Cardiac muscle cell (in vitro differentiated cells and primary cell): ENCODE measurements at regions not wholly inside any gene's neighbourhood (a gene's known extent, or its start where the extent isn't known, plus 50 kb on each side); places are given as distances from the start of the nearest gene placed in this dataset.

Source experiments
- DNase-seq, 2 donors: peaks; one replicate each; pipeline versions ENCODE4 v3.0.0 to v3.0.0-alpha.2; 2010 to 2017; ENCODE audit warnings: low read depth in 1 of 2, low spot score in 1 of 2
- H3K27ac ChIP-seq: fragments of 200-600 bp; sonication (generic); 2 replicates; pipeline ENCODE4 v1.5.1; 2016
- H3K27me3 ChIP-seq: fragments of 200-600 bp; sonication (generic); 2 replicates; pipeline ENCODE4 v1.6.0; 2016; ENCODE audit warnings: control low read depth
- H3K36me3 ChIP-seq: fragments of 200-600 bp; sonication (generic); 2 replicates; pipeline ENCODE4 v1.5.1; 2016; ENCODE audit warnings: control low read depth
- H3K4me1 ChIP-seq: fragments of 200-600 bp; sonication (generic); 2 replicates; pipeline ENCODE4 v1.8.1; 2017; ENCODE audit warnings: low read depth, mild to moderate bottlenecking, mixed run types
- H3K4me3 ChIP-seq: fragments of 200-600 bp; sonication (generic); 2 replicates; pipeline ENCODE4 v1.5.1; 2016; ENCODE audit warnings: mild to moderate bottlenecking
- H3K9me3 ChIP-seq: fragments of 200-600 bp; sonication (generic); 2 replicates; pipeline ENCODE4 v1.5.1; 2017; ENCODE audit warnings: low read depth, mild to moderate bottlenecking, control low read depth
- TF ChIP-seq, protein P1 (sequence below): IDR thresholded peaks from 2 replicates; pipeline ENCODE4 v1.5.1; 2012; ENCODE audit warnings: low read depth, mild to moderate bottlenecking, low read length

DNA sequence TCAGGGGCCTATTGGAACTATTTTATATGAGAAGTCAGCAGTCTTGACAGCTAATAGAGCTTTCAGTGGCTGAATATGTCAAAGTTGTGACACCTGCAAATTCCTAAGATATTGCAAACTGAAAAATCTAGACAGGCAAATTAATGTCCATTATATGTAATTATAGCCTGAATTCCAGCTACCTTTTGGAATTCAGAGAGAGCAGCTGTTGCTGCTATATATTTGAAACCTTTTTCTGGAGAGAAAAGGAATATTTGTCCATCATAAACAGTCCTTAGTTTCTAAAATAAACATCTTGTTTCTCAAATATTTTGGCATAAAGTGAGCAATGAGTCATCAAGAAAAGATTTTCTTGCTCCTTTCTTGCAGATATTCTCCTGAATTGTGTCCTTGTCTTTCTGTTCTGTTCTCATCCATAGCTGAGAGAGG is 408.9 kb upstream of the SEMA3D start:
- peak in 1 of 2 donors; percentile 44 for DNase-seq
- TF ChIP-seq, protein P1, sequence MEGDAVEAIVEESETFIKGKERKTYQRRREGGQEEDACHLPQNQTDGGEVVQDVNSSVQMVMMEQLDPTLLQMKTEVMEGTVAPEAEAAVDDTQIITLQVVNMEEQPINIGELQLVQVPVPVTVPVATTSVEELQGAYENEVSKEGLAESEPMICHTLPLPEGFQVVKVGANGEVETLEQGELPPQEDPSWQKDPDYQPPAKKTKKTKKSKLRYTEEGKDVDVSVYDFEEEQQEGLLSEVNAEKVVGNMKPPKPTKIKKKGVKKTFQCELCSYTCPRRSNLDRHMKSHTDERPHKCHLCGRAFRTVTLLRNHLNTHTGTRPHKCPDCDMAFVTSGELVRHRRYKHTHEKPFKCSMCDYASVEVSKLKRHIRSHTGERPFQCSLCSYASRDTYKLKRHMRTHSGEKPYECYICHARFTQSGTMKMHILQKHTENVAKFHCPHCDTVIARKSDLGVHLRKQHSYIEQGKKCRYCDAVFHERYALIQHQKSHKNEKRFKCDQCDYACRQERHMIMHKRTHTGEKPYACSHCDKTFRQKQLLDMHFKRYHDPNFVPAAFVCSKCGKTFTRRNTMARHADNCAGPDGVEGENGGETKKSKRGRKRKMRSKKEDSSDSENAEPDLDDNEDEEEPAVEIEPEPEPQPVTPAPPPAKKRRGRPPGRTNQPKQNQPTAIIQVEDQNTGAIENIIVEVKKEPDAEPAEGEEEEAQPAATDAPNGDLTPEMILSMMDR, result no peak
- peak overlapping the region; percentile 48 for H3K27ac ChIP-seq
- peaks cover 47% of the 10 kb centered on the region for H3K4me1 ChIP-seq
- H3K36me3 ChIP-seq, result no peaks in the 10 kb centered on the region
- no peaks in the 10 kb centered on the region for H3K9me3 ChIP-seq
- no peaks in the 10 kb centered on the region for H3K27me3 ChIP-seq
- no peak overlapping the region for H3K4me3 ChIP-seq

DNA sequence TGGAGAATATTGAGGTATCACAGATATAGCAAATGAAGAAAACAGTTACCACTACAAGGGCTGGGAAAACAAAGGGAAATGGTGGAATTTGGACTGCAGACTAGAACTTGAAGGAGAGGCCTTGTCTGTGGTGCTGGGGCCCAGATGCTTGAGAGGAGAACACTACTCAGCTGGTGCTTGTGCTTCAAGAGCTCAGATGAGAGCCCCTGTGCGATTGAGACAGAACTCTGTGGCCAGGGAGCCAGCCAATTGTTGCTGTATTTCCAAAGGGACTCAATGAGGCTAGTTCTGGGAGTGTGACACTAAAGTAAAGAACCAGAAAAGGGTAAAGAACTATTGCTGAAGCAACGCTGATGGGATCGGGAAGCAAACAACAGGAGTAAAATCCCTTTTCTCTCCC is 406.5 kb upstream of the SEMA3D start:
- peaks cover 37% of the 10 kb centered on the region for H3K4me1 ChIP-seq
- H3K27me3 ChIP-seq, result no peaks in the 10 kb centered on the region
- H3K27ac ChIP-seq, result peak overlapping the region; percentile 70
- H3K9me3 ChIP-seq, result no peaks in the 10 kb centered on the region
- TF ChIP-seq, protein P1, result no peak
- no peaks in the 10 kb centered on the region for H3K36me3 ChIP-seq
- peak in 1 of 2 donors; percentile 30 for DNase-seq
- H3K4me3 ChIP-seq, result no peak overlapping the region

DNA sequence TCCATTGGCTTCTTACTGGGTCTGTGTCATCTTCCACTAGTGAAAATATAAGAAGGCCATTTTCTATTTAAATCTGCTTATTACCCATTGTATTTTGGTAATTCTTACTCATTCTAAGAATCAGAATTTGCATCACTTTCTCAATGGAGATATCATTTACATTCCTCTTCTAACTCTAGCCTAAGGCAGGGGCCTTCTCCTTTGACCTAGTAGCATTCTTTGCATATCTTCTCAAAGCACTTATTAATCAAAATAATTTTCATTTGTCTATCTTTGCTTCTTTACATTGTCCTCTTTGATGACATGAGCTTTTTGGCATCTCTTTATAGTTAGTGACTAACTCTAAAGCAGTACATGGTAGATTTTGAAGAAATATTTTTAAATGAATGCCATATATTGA is 400.9 kb upstream of the SEMA3D start:
- Histone ChIP-seq H3K4me1 (peaks cover 12% of the 10 kb centered on the region), H3K9me3 (no peaks in the 10 kb centered on the region), H3K27me3 (no peaks in the 10 kb centered on the region), H3K27ac (no peak overlapping the region), H3K36me3 (no peaks in the 10 kb centered on the region), H3K4me3 (no peak overlapping the region)
- DNase-seq, result no peak
- TF ChIP-seq, protein P1, result no peak

DNA sequence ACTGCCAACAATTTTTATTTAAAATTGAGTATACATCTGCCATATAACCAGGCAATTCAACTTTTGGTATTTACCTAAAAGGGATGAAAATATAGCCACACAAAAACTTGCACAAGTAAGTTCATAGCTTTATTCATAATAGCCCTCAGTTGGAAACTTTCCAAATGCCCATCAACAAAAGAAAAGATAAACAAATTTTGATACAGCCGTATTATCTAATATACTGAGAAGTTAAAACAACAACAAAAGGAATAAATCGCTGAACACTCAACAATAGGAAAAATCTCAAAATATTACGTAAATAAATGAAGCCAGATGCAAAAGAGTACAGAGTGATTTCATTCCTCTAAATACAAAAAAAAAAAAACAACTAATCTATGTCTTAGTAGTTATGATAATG is 399.2 kb upstream of the SEMA3D start:
- Histone ChIP-seq H3K9me3 (no peaks in the 10 kb centered on the region), H3K36me3 (no peaks in the 10 kb centered on the region), H3K27ac (no peak overlapping the region), H3K4me3 (no peak overlapping the region), H3K27me3 (no peaks in the 10 kb centered on the region), H3K4me1 (peaks cover 13% of the 10 kb centered on the region)
- DNase-seq, result no peak
- TF ChIP-seq, protein P1, result no peak

DNA sequence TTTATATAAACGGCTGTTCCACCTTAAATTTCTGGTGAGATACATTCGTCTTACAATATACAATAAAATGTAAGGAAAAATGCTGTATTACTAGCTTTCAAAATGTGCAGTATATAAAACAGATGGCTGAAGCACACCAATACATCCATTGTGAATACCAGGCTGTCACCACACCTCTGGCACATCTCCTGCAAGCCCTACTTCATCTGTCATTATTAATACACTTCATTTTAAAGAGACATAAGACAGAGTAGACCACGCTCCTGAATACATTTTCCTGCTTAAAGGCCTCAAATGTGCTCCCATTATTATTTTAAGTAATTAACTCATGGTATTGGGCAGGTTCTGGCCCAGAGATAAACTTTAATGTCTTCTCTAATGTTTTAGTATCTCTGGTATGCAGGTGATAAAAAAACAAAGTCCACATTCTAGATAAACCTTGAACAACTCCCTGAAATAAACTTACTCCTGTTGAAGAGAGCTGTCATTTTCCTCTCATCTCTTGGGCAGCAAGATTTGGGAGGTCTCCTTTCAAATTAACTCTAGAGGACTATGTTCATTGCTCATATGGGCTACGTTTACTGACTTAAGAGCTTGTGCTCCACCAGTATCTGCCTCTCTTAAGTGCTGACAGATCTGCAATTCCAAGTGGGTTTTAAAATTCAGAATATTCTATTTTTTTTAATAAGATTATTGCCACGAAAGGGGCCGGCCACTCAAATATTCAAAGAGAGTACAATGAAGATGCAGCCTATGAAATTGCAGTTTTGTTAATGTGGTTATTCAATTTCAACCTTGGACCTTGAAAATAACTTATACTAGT is 396.5 kb upstream of the SEMA3D start:
- H3K4me3 ChIP-seq, result no peak overlapping the region
- H3K4me1 ChIP-seq, result peaks cover 13% of the 10 kb centered on the region
- H3K27ac ChIP-seq, result peak overlapping the region; percentile 70
- TF ChIP-seq, protein P1, result no peak
- no peaks in the 10 kb centered on the region for H3K9me3 ChIP-seq
- no peaks in the 10 kb centered on the region for H3K27me3 ChIP-seq
- no peaks in the 10 kb centered on the region for H3K36me3 ChIP-seq
- DNase-seq, result no peak
